Muscle of back (tissue), 3 donors: ENCODE measurements at regions not wholly inside any gene's neighbourhood (a gene's known extent, or its start where the extent isn't known, plus 50 kb on each side); places are given as distances from the start of the nearest gene placed in this dataset.
A peak's percentile ranks its signal among the peaks of the same experiment; 100 is the strongest.

Source experiments
- DNase-seq, 3 donors: peaks; one replicate each; pipeline versions ENCODE4 v3.0.0 to v3.0.0-alpha.2; 2013

DNA sequence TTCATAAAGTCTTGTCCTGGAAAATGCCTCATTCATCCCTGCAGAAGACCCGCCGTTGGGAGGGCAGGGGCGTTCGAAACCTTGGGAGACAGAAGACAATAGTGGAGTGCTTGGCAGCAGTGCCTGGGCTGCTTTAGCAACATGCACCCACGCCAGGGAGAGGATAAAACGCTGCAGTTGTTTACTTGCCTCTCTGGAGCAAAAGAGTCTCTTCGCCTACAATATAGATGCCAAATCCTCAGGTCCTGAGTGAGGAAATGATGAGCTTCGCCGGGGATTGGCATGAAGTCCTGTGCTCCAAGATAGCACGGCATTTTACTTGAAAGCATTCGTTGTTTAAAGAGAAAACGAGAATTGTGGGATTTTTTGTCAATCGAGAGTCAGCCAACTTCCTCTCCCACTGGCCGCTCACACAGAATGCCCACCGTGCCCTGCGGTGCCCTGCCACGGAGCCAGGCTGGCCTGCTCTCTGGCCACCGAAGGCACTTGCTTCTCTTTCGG is 152.5 kb upstream of the POU3F3 start:
- no peak for DNase-seq

DNA sequence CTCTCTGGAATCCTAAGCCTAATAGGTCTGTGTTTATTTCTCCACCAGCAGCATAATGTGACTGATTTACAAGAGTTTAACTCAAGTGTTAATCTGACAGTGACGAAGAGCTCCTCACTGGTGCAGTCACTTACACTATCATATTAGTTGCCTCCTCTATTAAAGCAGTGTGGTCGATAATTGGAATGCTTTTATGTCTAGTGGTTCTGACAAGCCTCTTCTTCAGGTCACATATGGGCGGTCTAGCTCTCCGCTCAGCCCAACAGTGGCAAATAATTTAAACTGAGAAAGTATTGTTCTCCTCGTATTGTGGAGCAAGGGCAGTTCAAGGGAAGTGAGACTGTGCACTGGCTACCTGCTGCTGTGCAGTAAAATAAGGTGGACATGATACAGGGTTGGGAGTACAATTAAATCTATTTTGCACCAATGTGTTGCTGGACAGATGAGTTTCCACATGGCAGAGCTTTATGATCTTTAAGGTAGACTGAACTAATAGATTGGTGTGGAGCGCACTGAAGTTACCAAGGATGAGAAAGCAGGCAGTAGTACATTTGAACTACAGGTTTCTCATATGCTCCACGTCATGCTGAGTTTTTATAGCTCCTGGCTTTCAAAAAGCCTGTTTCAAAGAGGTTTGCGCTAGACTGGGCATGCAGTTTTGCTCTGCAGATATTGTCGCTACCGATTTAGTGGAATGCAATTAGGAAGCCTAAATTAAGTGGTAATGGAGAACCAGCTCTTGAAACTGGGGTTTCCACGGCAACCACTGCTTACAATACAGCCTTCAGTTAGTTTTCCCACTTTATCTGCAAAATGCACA is 151.7 kb upstream of the POU3F3 start:
- DNase-seq, result no peak

DNA sequence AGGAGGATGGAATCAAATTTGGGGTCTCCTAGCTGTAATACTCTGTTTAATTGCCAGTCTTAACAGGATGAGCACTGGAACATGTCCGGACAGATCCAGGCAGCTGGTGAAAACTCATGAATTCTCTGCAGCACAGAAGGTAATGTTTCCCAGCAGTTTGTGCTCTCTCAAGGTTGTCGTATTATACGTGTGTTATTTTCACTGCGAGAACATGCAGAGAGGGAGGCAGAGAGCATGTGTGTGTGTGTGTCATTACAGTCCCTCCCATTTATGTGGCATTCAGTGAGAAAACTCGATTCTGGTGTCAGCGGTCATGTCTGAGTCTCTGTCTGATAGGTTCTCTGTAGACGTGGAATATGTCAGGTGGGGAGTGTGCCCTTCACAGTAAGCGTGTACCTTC is 150.2 kb upstream of the POU3F3 start:
- no peak for DNase-seq

DNA sequence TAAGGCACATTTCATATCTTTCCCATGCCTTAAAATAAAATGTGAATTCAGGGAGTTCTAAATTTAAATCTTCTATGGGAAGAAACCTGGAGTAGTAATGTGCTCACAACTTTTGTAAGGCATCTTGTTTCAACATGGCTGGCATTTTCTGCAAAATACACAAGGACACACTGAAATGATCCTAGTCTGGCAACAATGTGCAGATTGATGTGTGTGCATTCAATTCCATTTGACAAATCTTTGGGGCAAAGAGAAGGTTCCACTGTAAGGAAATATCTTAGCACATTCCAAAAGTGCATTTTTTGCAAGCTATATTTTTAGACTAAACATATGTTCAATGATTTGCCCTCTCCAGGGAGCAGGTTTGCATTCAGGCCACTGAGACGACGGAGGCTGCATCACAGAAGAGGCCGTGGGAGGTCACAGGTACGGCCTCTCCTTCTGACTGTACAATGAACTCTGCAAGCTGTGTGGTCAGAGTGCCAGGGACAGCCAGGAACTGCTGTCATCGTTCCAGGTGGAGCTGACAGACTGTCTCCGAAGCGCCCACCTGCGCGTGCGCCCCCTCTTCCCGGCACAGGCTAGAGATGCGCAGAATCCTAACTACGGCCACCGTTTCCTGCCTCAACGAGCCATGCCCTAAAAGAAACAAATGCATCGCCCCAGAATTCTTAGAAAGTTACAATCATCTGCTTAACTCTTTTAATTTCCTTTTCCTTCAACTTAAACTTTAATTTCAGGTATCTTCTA is 149.2 kb upstream of the POU3F3 start:
- DNase-seq, result no peak

DNA sequence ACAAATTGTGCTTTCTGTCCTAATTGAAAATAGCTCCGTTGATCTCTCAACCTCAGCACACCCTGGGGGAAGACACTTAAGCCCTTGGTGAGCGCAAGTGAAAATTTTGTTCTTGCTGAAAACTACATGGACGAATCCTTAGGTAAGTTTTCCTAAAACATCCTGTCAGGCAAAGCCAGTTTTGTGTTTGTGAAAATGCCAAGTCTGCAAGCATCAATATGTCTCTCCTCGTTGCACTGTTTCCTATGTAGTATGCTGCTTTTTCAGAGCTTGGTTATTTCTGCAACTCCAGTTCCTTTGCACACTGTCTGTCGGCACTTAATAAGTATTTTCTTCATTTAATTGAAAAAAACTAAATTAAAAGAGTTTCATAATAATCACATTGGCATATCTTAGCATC is 146.9 kb upstream of the POU3F3 start:
- DNase-seq, result no peak

DNA sequence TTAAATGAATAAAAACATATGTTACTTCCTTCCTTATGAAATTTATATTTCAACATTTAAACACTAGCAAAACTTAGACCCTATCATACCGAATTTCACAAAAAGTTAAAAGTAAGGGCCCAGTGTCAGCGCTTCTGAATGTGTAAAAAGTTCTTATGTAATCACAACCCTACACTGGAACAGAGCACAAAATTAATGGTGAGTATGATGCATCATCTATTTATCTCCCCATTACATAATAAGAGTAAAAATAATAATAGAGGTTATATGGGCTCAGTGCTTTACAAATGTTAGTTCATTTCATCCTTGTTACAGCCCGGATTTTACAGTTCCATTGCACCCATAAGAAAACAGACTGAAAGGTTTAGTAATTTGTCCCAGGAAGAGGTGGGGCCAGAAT is 144.9 kb upstream of the POU3F3 start:
- no peak for DNase-seq

DNA sequence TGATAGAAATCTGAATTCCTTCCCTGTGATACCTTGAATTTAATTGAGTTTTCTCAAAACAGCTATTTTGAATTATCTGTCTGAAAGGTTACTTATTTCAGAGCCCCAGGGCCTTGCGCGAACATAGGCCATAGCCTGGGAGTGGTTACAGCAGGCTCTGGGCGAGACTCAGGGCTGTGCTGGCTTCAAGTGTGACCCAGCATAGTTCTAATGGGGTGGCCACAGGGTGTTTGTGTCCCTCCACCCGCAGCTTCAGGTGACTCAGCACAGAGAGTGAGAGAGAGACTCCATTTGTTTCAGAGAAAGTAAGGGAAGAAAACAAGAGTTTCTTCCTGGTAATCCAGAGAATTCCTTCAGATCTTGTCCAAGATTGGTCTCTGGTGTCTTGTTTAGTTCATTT is 137.9 kb upstream of the POU3F3 start:
- no peak for DNase-seq

DNA sequence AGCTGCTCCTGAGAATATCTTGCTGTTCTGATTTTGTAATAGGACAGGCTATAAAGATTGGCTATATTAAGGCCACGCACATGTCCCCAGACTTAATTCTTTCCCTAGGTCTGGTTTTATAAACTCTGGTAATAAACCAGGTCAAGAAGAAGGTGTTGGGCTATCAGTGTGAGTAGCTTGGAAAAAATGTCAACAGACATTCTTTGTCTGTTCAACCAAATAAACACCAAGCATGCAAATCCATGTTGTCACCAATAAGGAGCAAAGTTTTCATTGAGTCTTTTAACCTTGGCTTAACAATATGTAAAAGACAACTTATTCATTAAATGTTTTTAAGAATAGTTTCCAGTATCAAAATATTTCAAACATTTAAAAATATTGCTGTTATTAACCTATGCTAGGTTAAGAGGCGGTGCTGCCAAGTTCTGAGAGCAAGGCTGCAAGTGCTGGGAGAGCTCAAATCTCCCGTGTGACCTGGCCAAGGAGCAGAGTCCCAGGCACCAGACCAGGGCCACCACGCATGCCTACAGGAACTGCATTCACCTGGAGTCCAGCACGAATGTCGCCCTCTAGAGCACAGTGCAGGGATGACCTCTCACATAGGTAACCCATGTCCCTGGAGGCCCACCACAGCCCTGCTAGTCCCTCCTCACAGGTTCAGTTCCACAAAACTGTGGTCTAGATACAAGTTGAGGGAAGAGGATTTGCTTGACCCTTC is 120.5 kb upstream of the POU3F3 start:
- no peak for DNase-seq

DNA sequence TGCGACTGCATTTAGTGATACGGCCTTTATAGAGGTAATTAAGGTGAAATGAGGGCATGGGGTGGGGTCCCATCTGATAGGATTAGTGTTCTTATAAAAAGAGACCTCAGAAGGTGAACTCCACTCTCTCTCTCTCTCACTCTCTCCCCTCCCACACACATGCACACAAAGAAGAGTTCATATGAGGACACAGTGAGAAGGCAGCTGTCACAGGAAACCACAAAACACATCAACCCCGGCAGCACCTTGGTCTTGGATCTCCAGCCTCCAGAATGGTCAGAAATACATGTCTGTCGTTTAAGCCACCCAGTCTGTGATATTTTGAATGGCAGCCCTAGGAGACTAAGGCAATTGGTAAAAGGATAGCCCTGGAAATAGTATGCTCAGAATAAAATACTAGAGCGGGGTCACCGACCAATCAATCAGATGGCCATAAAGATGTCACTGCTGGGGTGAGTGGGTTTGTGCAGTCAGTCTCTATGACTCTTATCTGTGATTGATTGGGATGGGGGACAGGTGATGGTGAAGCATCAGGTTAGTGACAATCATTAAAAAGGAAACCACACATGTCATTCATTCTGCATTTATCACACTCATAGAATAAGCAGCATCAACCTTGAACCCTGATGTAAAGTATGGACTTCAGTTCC is 118.9 kb upstream of the POU3F3 start:
- DNase-seq, result no peak

DNA sequence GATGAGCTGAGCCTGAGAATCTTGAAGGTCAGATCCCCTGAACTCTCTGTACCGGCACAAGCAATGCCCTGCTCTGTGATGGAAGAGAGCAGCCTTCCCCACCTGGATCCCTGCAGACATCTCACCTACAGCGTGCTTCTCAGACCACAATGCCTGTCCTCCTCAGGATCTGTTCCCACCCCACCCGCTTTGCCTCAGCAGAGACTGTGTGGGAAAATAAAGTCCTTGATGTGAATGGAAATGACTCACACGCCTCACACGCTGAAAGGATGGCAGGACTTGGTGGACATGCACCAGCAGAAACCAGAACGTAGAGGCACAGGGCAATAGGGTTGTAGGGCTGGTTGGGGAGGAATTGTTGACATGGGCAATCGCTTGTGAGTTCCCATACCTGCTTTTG is 117.9 kb upstream of the POU3F3 start:
- DNase-seq, result no peak

DNA sequence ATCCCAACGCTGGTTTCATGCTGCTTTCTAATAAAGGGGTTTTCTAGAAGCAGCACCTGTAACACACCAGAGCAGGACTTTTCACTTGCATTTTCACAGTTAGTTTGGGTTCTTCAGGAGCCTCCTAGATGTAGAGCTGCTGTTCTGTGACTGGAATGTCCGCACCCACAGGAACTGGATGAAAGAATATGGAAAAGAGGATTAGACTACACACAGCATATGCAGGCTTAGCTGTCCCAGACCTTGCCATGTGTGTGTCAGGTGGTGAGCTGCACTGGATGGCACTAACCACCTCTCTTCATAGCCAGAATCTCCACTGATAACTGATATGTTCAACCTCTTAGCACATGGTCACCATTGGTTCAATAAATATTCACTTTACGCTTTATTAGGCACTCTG is 112.1 kb upstream of the POU3F3 start:
- no peak for DNase-seq

DNA sequence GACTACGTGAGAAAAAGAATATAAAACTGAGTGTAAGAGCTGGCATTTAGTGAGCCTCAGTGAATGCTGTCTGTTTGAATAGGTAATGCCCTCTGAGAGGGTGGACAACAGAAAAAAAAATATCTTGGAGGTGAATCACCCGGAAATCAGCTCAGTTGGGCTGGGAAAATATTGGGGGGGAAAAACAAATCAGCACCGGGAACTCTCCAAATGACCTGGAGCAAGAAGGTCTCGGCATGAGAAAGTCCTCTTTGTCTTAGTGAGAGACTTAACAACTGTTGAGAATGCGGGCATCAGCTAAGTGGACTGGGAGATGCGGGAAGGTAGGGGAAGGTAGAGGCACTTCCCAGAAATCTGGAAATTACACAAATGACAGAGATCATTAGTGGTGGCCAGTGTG is 109.4 kb upstream of the POU3F3 start:
- DNase-seq, result no peak

DNA sequence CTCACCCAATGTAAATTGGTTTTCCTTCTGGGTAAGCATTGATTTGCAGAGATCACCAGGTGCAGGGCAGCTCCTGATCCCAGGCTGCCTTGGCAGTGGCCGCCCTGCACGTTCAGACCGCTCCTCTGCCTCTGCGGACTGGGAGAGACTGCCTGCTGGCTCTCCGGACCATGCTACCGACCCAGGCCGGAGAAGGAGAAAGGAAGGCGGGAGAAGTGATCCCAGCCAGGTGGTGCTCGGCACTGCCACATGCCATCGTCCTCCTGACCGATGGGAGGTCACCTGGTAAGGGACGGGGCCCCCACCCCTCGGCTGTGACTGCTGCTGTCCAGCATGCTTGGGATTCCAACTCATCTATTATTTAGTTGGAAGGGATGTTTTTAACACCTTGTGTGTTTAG is 108.1 kb upstream of the POU3F3 start:
- no peak for DNase-seq

DNA sequence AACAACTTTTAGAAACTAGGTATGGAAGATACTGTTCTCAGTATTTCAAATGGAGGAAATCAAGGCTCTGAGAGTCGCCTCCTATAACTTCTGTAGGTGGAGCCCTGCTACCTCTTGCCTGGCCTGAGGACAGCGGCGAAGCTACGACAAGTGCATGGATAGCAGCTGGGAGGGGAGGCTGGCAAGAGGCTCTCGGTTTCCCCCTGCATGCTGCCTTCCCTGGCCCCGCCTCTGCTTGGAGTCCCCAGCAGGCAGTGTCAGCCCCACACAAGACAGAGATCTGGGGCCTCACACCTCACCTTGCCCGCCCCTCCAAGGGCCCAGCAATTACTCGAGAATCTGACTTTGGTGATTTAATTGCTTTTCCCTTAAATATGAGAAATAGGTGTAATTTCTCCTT is 107.6 kb upstream of the POU3F3 start:
- no peak for DNase-seq

DNA sequence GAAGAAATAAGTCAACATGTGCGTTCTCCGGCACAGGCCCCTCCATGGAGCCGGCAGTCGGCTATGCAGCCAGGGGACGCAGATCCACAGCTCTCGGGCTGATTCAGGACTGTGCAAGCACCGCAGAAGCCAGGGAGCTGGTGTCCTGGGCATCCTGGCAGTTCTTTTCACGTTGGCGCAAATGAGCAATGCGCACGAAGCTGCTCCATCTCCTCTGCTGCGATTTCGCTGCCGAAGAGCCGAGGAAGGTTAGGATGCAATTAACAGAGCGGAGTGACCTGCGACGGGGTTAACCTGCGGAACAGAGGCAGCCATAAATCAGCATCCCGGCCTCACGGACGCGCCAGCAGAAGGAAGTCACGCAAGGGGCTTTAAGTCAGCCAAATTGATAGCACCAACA is 107.1 kb upstream of the POU3F3 start:
- DNase-seq, result no peak

DNA sequence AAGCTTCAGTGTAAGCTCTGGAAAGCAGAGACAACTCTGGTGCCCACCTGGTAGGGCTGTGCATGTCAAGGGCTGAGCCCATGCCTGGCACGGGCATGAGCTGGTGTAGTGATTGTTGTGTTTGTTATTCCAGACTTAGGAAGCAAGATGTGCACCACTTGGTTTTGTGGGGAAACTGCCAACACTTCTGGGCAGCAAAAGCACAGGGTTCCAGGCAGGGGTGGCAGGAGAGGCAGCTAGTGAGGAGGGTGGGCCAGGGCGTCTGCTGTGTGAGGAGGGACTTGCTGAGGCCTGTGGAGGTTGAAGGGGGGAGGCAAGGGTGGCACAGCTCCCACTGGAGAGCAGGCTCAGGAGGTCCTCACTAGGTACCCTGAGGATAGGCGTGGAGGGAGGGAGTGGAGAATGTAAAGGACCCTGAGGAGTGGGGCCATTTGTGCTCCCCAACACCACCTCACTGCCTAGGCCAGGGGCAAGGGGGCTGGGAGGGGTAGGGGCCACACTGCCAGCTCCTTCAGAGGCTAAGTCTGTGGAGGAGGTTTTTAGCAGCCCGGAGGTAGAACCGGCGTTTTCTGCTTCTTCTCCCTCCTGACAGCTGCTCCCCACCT is 104.0 kb upstream of the POU3F3 start:
- DNase-seq, result no peak

DNA sequence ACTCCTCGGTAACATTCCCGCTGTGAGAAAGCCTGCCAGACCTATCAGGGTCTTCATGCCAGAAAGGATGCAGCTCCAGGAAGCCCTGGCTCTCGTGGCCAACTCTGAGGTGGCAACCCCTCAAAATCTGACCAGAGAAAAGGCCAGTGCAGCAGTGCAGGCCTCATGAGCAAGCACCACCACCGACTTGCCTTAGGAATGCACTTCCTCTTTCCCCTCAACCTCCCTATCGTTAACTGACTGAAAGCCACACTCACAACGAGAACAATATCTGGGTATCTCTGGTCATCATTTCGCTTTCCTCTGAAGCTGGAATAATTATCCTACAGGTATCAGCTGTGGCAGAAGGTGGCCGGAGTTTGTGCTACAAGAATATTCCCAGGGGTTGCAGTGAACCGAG is 101.4 kb upstream of the POU3F3 start:
- no peak for DNase-seq

DNA sequence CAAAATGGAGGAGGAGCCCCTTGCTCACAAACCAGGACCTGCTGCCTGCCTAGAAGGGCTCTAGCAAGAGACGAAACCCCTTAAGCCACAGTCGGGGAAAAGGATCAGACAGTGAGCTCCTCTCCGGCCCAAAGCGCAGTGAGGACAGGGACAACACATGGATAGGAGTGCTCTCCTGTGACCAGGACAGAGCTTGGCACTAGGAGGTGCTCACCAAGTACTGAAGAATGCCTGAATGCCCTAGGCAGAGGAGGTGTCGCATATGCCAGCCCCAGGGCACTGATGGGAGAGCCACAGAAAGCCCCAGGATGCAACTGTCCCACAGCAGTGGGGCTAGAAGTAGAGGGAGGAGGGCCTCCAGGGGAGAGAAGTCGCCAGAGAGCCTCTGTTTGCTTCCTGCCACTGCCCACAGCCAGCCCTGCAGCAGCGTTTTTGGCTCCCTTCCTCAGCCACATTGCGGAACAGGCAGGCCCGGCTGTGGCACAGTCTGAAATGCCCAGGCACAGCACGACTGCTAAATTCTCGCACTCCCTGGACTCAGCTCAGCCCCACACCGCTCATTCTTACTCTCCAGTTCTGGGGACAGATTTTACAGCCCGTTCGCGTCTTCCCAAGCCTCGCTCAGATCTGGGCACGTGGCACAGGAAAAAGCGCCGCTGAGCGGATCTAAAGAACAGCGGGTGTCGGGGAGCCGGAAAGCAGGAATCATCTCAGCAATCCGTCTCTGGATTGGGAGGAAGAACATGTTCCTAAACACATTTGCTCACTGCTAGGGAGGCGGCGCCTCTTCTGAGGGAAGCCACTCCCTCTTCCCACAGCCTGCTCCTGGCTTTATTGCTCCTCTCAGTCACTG is 98.7 kb upstream of the POU3F3 start:
- DNase-seq, result no peak

DNA sequence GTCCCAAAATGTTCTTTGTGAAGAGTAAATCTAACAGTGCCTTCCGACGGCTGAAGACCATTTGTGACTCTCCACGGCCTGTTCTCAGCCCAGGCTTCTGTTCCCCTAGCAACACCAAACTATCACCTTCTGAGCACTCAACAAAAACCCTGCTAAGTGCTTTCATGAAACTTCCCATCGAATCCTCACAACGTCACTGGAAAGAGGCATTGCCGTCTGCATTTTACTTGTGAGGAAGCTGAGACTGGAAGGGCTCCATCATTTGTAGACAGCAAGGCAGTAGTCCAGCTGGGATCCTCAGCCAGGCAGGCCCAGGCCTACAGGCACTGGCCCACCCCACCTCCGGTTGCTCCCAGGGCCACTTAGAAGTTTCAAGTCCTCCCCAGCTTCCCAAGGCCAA is 97.8 kb upstream of the POU3F3 start:
- DNase-seq, result no peak

DNA sequence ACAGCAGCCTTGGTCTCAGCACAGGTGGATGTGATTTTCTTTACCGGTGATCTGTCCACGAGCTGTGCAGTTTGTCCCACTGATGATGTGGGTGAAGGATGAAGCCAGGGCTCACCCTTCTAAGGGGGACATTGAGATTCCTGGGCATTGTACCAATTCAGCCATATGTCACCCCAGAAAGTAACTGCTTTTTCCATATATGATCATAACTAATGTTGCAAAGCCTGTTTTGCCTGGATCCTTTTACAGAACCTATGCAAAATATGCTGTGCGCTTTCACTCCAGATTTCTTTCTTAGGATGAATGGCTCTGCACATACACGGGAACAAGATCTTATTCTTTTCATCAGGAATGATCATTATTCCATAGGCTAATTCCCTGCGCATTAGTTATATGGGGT is 96.9 kb upstream of the POU3F3 start:
- no peak for DNase-seq

DNA sequence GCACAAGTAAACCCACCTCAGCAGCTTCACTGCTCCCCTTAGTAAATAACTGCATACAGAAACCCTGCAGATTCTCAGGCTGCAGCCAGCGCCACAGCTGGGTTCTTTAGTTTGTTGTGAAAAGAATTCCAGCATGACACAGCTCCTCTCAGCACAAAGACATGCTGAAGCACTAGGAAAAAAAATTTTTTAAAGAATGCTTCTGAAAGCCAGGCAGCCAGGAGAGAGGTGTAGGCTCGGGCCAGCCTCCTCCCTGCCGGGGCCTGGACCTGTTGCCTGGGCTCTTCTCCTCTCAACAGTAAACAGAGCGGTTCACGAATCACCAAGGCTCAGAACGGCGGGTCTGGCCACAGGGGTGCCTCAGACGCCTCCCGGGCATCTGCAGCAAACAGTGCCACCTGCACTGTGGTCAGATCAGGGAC is 95.7 kb upstream of the POU3F3 start:
- DNase-seq, result peak in 2 of 3 donors; percentile 17 to 40
